Activated naive CD4-positive, alpha-beta T cell treated with anti-CD3 and anti-CD28 coated beads, Interleukin-2, amount 50 U/mL, for 72 hours (primary cell): ENCODE measurements at regions not wholly inside any gene's neighbourhood (a gene's known extent, or its start where the extent isn't known, plus 50 kb on each side); places are given as distances from the start of the nearest gene placed in this dataset.

Experiments used
- ATAC-seq, 2 donors: fragments of 150-1000 bp; cut with Tn5 transposase; 2 replicates each; pipeline ENCODE4 v1.10.0; 2021; ENCODE audit warnings: mild to moderate bottlenecking in 2 of 2, moderate library complexity in 2 of 2
- DNase-seq, 2 donors: peaks; one replicate each; pipeline ENCODE4 v3.0.0; 2021 to 2022; ENCODE audit warnings: low spot score in 2 of 2
- H3K27ac Mint-ChIP-seq, 2 donors: one replicate each; pipeline ENCODE4 v1.8.0; 2022; ENCODE audit warnings: mild to moderate bottlenecking in 2 of 2, mixed read lengths in 2 of 2
- H3K36me3 Mint-ChIP-seq, 2 donors: one replicate each; pipeline ENCODE4 v1.8.0; 2022; ENCODE audit warnings: mixed read lengths in 2 of 2
- H3K9me3 Mint-ChIP-seq, 2 donors: one replicate each; pipeline ENCODE4 v1.8.0; 2022; ENCODE audit warnings: mixed read lengths in 2 of 2

GRCh38 chr1:11395616-11396015 is 83.3 kb upstream of the DISP3 start:
- ATAC-seq = no peak

GRCh38 chr1:11397151-11397901 is 81.6 kb upstream of the DISP3 start:
- Mint-ChIP-seq H3K9me3 (no peaks in the 10 kb centered on the region), H3K36me3 (no peaks in the 10 kb centered on the region), H3K27ac (no peak overlapping the region)
- no peak for ATAC-seq
- DNase-seq = no peak

More at GRCh38 chr1:11395616-11396015, 83.3 kb upstream of the DISP3 start:
- H3K9me3 Mint-ChIP-seq = no peaks in the 10 kb centered on the region
- H3K36me3 Mint-ChIP-seq = no peaks in the 10 kb centered on the region
- H3K27ac Mint-ChIP-seq = no peak overlapping the region
- no peak for DNase-seq

- DNase-seq (no peak), ATAC-seq (no peak)
- no peaks in the 10 kb centered on the region for H3K9me3 Mint-ChIP-seq
- H3K36me3 Mint-ChIP-seq = no peaks in the 10 kb centered on the region
- no peak overlapping the region for H3K27ac Mint-ChIP-seq
Observed at GRCh38 chr1:11399250-11399649, 79.7 kb upstream of the DISP3 start.

GRCh38 chr1:11400155-11400554 is 78.8 kb upstream of the DISP3 start:
- DNase-seq = no peak
- Mint-ChIP-seq H3K36me3 (no peaks in the 10 kb centered on the region), H3K27ac (no peak overlapping the region), H3K9me3 (no peaks in the 10 kb centered on the region)
- no peak for ATAC-seq

- Mint-ChIP-seq H3K36me3 (no peaks in the 10 kb centered on the region), H3K9me3 (no peaks in the 10 kb centered on the region), H3K27ac (no peak overlapping the region)
- DNase-seq = no peak
- ATAC-seq = peak in 1 of 2 donors; percentile 63
Observed at GRCh38 chr1:11400567-11400966, 78.4 kb upstream of the DISP3 start.

- Mint-ChIP-seq H3K36me3 (peaks cover 0 to 32% of the 10 kb centered on the region in 2 donors), H3K27ac (no peak overlapping the region), H3K9me3 (peaks cover 7 to 24% of the 10 kb centered on the region in 2 donors)
- no peak for ATAC-seq
- no peak for DNase-seq
Observed at GRCh38 chr1:11406845-11407244, 72.1 kb upstream of the DISP3 start.

- Mint-ChIP-seq H3K27ac (peak overlapping the region; percentile 57 to 85), H3K9me3 (peaks cover 7 to 24% of the 10 kb centered on the region in 2 donors), H3K36me3 (peaks cover 0 to 32% of the 10 kb centered on the region in 2 donors)
- peak in 1 of 2 donors; percentile 77 for ATAC-seq
- DNase-seq = peak in 1 of 2 donors; percentile 9
Observed at GRCh38 chr1:11407301-11407994, 71.5 kb upstream of the DISP3 start.

- no peak for DNase-seq
- Mint-ChIP-seq H3K9me3 (peaks cover 4 to 14% of the 10 kb centered on the region in 2 donors), H3K27ac (no peak overlapping the region), H3K36me3 (peaks cover 0 to 19% of the 10 kb centered on the region in 2 donors)
- no peak for ATAC-seq
Observed at GRCh38 chr1:11412141-11412540, 66.8 kb upstream of the DISP3 start.

GRCh38 chr1:11413986-11414391 is 65.0 kb upstream of the DISP3 start:
- Mint-ChIP-seq H3K36me3 (peaks cover 0 to 4% of the 10 kb centered on the region in 2 donors), H3K27ac (no peak overlapping the region), H3K9me3 (peaks cover 0 to 3% of the 10 kb centered on the region in 2 donors)
- ATAC-seq (no peak), DNase-seq (no peak)

- ATAC-seq = no peak
Observed at GRCh38 chr1:11414926-11415538, 63.9 kb upstream of the DISP3 start.

GRCh38 chr1:11417162-11417561 is 61.8 kb upstream of the DISP3 start:
- H3K36me3 Mint-ChIP-seq = no peaks in the 10 kb centered on the region
- no peak overlapping the region for H3K27ac Mint-ChIP-seq
- no peaks in the 10 kb centered on the region for H3K9me3 Mint-ChIP-seq
- DNase-seq (no peak), ATAC-seq (no peak)

More at GRCh38 chr1:11414926-11415538, 63.9 kb upstream of the DISP3 start:
- Mint-ChIP-seq H3K36me3 (no peaks in the 10 kb centered on the region), H3K9me3 (no peaks in the 10 kb centered on the region), H3K27ac (no peak overlapping the region)
- DNase-seq = no peak

- Mint-ChIP-seq H3K27ac (no peak overlapping the region), H3K9me3 (no peaks in the 10 kb centered on the region), H3K36me3 (no peaks in the 10 kb centered on the region)
- DNase-seq (no peak), ATAC-seq (no peak)
Observed at GRCh38 chr1:11418056-11418455, 60.9 kb upstream of the DISP3 start.

- DNase-seq (no peak), ATAC-seq (no peak)
- no peaks in the 10 kb centered on the region for H3K9me3 Mint-ChIP-seq
- no peaks in the 10 kb centered on the region for H3K36me3 Mint-ChIP-seq
- H3K27ac Mint-ChIP-seq = no peak overlapping the region
Observed at GRCh38 chr1:11421443-11421842, 57.5 kb upstream of the DISP3 start.

GRCh38 chr1:11422686-11423085 is 56.3 kb upstream of the DISP3 start:
- ATAC-seq (no peak), DNase-seq (no peak)
- no peaks in the 10 kb centered on the region for H3K36me3 Mint-ChIP-seq
- peak overlapping the region in 1 of 2 donors; percentile 39 for H3K27ac Mint-ChIP-seq
- no peaks in the 10 kb centered on the region for H3K9me3 Mint-ChIP-seq

GRCh38 chr1:11426617-11427016 is 52.3 kb upstream of the DISP3 start:
- H3K9me3 Mint-ChIP-seq = no peaks in the 10 kb centered on the region
- no peak for DNase-seq
- no peak for ATAC-seq
- H3K27ac Mint-ChIP-seq = no peak overlapping the region
- no peaks in the 10 kb centered on the region for H3K36me3 Mint-ChIP-seq

GRCh38 chr1:11428789-11429188 is 50.2 kb upstream of the DISP3 start:
- H3K27ac Mint-ChIP-seq = no peak overlapping the region
- ATAC-seq (no peak), DNase-seq (no peak)
- no peaks in the 10 kb centered on the region for H3K9me3 Mint-ChIP-seq
- H3K36me3 Mint-ChIP-seq = no peaks in the 10 kb centered on the region
